Mesendoderm (in vitro differentiated cells): ENCODE measurements at regions not wholly inside any gene's neighbourhood (a gene's known extent, or its start where the extent isn't known, plus 50 kb on each side); places are given as distances from the start of the nearest gene placed in this dataset.
A peak's percentile ranks its signal among the peaks of the same experiment; 100 is the strongest.

Source experiments
- DNase-seq: peaks from one replicate; pipeline ENCODE4 v3.0.0; 2013
- H2AK5ac ChIP-seq: 2 replicates; pipeline ENCODE4 v1.6.1; 2013; ENCODE audit warnings: low read length, inconsistent platforms
- H2BK120ac ChIP-seq: 2 replicates; pipeline ENCODE4 v1.6.1; 2013; ENCODE audit warnings: low read depth, mild to moderate bottlenecking, low read length, moderate library complexity, mixed read lengths
- H2BK15ac ChIP-seq: replicated peaks from 2 replicates; pipeline ENCODE4 v1.6.1; 2013; ENCODE audit warnings: low read depth, mild to moderate bottlenecking, moderate library complexity
- H2BK5ac ChIP-seq: 2 replicates; pipeline ENCODE4 v1.6.1; 2013; ENCODE audit warnings: low read length, inconsistent platforms
- H3K18ac ChIP-seq: 2 replicates; pipeline ENCODE4 v1.6.1; 2013; ENCODE audit warnings: mild to moderate bottlenecking, low read length, mixed read lengths
- H3K23ac ChIP-seq: one replicate; pipeline ENCODE4 v1.6.1; 2013; ENCODE audit warnings: low read length
- H3K27ac ChIP-seq: 2 replicates; pipeline ENCODE4 v1.5.1; 2013; ENCODE audit warnings: low read depth, mild to moderate bottlenecking, inconsistent platforms, low read length, moderate library complexity
- H3K27me3 ChIP-seq: 2 replicates; pipeline ENCODE4 v1.6.1; 2013; ENCODE audit warnings: low read length, control low read depth, mild to moderate bottlenecking, inconsistent platforms; ENCODE audit not compliant: insufficient read depth, poor library complexity
- H3K36me3 ChIP-seq: 2 replicates; pipeline ENCODE4 v1.6.1; 2013; ENCODE audit warnings: low read length, inconsistent platforms; ENCODE audit not compliant: control insufficient read depth, insufficient read depth
- H3K4ac ChIP-seq: one replicate; pipeline ENCODE4 v1.6.1; 2013; ENCODE audit warnings: low read depth, mild to moderate bottlenecking, low read length, moderate library complexity
- H3K4me1 ChIP-seq: 2 replicates; pipeline ENCODE4 v1.6.1; 2013; ENCODE audit warnings: low read depth, low read length, inconsistent platforms; ENCODE audit not compliant: control insufficient read depth
- H3K4me2 ChIP-seq: 2 replicates; pipeline ENCODE4 v1.6.1; 2013; ENCODE audit warnings: low read length
- H3K4me3 ChIP-seq: 2 replicates; pipeline ENCODE4 v1.5.1; 2013; ENCODE audit warnings: mild to moderate bottlenecking, low read length
- H3K56ac ChIP-seq: one replicate; pipeline ENCODE4 v1.6.1; 2013; ENCODE audit warnings: low read length
- H3K79me1 ChIP-seq: 2 replicates; pipeline ENCODE4 v1.6.1; 2013; ENCODE audit warnings: low read length, inconsistent platforms
- H3K79me2 ChIP-seq: 2 replicates; pipeline ENCODE4 v1.6.1; 2013; ENCODE audit warnings: mild to moderate bottlenecking, low read length; ENCODE audit not compliant: control insufficient read depth, insufficient read depth
- H3K9ac ChIP-seq: 2 replicates; pipeline ENCODE4 v1.6.1; 2013; ENCODE audit warnings: low read length, inconsistent platforms
- H4K5ac ChIP-seq: one replicate; pipeline ENCODE4 v1.6.1; 2013; ENCODE audit warnings: low read length
- H4K8ac ChIP-seq: one replicate; pipeline ENCODE4 v1.6.1; 2013; ENCODE audit warnings: low read depth, mild to moderate bottlenecking, control low read depth, low read length, moderate library complexity
- WGBS: extraction: QIAGEN DNeasy Blood & Tissue Kit; methylation state at CpG from one replicate; pipeline ENCODE4 v1.1.7; 2013; ENCODE audit warnings: low lambda C conversion rate, missing lambda C conversion rate; ENCODE audit not compliant: insufficient coverage; ENCODE audit errors: extremely low coverage; 5-methylcytosine and 5-hydroxymethylcytosine counted together

DNA sequence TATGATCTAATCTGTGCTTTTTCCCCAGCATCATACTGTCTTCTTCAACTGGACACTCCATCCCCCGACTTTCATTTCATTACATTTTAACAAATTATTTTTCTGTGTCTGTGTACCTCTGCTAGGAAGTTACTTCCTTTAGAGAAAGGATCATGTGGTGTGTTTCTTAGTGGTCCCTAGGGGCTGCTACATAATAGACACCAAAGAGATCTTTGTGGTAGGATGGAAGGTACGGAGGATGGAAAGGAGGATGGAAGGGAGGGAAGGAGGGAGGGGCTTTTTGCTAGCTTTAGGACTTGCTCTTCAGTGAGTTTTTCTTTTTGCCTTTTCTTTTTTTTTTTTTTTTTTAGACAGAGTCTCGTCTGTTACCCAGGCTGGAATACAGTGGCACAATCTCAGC lies 95.7 kb downstream of the TNFAIP3 start:
- Histone ChIP-seq H3K36me3 (no peaks in the 10 kb centered on the region), H3K9ac (no peak overlapping the region), H4K8ac (no peak overlapping the region), H3K79me2 (no peaks in the 10 kb centered on the region), H3K4ac (no peak overlapping the region), H2AK5ac (no peak overlapping the region), H3K23ac (no peak overlapping the region), H3K4me2 (no peak overlapping the region), H3K79me1 (no peaks in the 10 kb centered on the region), H3K4me1 (no peaks in the 10 kb centered on the region), H3K27me3 (no peaks in the 10 kb centered on the region), H3K4me3 (no peak overlapping the region), H3K27ac (no peak overlapping the region), H3K56ac (no peak overlapping the region), H4K5ac (no peak overlapping the region), H2BK15ac (no peak overlapping the region), H2BK120ac (no peak overlapping the region), H3K18ac (no peak overlapping the region), H2BK5ac (no peak overlapping the region)
- WGBS, result 100% methylated on average over 1 of the region's 3 CpGs
- DNase-seq, result no peak

GRCh38 chr6:137964876-137965275 lies 97.8 kb downstream of the TNFAIP3 start:
- no peak overlapping the region for H3K4ac ChIP-seq
- H3K4me3 ChIP-seq, result no peak overlapping the region
- no peak overlapping the region for H3K27ac ChIP-seq
- no peak overlapping the region for H3K23ac ChIP-seq
- H3K9ac ChIP-seq, result no peak overlapping the region
- H3K79me1 ChIP-seq, result no peaks in the 10 kb centered on the region
- H3K18ac ChIP-seq, result no peak overlapping the region
- H3K4me2 ChIP-seq, result no peak overlapping the region
- no peak for DNase-seq
- H4K8ac ChIP-seq, result no peak overlapping the region
- no peaks in the 10 kb centered on the region for H3K27me3 ChIP-seq
- H2BK15ac ChIP-seq, result no peak overlapping the region
- no peaks in the 10 kb centered on the region for H3K36me3 ChIP-seq
- no peak overlapping the region for H2BK5ac ChIP-seq
- H3K56ac ChIP-seq, result no peak overlapping the region
- no peak overlapping the region for H4K5ac ChIP-seq
- no peaks in the 10 kb centered on the region for H3K4me1 ChIP-seq
- WGBS, result no CpG with 5 or more reads among the region's 4 CpGs
- no peak overlapping the region for H2BK120ac ChIP-seq
- no peak overlapping the region for H2AK5ac ChIP-seq
- H3K79me2 ChIP-seq, result no peaks in the 10 kb centered on the region

GRCh38 chr6:137967689-137968454 lies 100.8 kb downstream of the TNFAIP3 start:
- no peak overlapping the region for H3K27ac ChIP-seq
- no peak overlapping the region for H2AK5ac ChIP-seq
- no peak for DNase-seq
- no peak overlapping the region for H3K18ac ChIP-seq
- H2BK120ac ChIP-seq, result no peak overlapping the region
- no peak overlapping the region for H3K56ac ChIP-seq
- H3K23ac ChIP-seq, result no peak overlapping the region
- no peak overlapping the region for H2BK15ac ChIP-seq
- no peak overlapping the region for H2BK5ac ChIP-seq
- H4K5ac ChIP-seq, result no peak overlapping the region
- no peaks in the 10 kb centered on the region for H3K27me3 ChIP-seq
- H3K4ac ChIP-seq, result no peak overlapping the region
- no peak overlapping the region for H3K9ac ChIP-seq
- no peaks in the 10 kb centered on the region for H3K36me3 ChIP-seq
- no peak overlapping the region for H4K8ac ChIP-seq
- WGBS, result no CpG with 5 or more reads among the region's 5 CpGs
- H3K4me3 ChIP-seq, result no peak overlapping the region
- H3K4me1 ChIP-seq, result no peaks in the 10 kb centered on the region
- no peaks in the 10 kb centered on the region for H3K79me2 ChIP-seq
- no peak overlapping the region for H3K4me2 ChIP-seq
- H3K79me1 ChIP-seq, result no peaks in the 10 kb centered on the region

GRCh38 chr6:137968455-137968804 lies 101.4 kb downstream of the TNFAIP3 start:
- no peak overlapping the region for H3K4ac ChIP-seq
- no peak overlapping the region for H2BK5ac ChIP-seq
- DNase-seq, result no peak
- no peak overlapping the region for H4K8ac ChIP-seq
- no peak overlapping the region for H3K4me3 ChIP-seq
- no peaks in the 10 kb centered on the region for H3K36me3 ChIP-seq
- no peaks in the 10 kb centered on the region for H3K27me3 ChIP-seq
- H2BK120ac ChIP-seq, result no peak overlapping the region
- no peak overlapping the region for H3K27ac ChIP-seq
- no peak overlapping the region for H3K18ac ChIP-seq
- H3K79me1 ChIP-seq, result no peaks in the 10 kb centered on the region
- H3K79me2 ChIP-seq, result no peaks in the 10 kb centered on the region
- H3K4me1 ChIP-seq, result no peaks in the 10 kb centered on the region
- no peak overlapping the region for H3K23ac ChIP-seq
- H2AK5ac ChIP-seq, result no peak overlapping the region
- no peak overlapping the region for H3K9ac ChIP-seq
- H3K4me2 ChIP-seq, result no peak overlapping the region
- H2BK15ac ChIP-seq, result no peak overlapping the region
- no peak overlapping the region for H4K5ac ChIP-seq
- no peak overlapping the region for H3K56ac ChIP-seq
- WGBS, result no CpG with 5 or more reads among the region's 5 CpGs

DNA sequence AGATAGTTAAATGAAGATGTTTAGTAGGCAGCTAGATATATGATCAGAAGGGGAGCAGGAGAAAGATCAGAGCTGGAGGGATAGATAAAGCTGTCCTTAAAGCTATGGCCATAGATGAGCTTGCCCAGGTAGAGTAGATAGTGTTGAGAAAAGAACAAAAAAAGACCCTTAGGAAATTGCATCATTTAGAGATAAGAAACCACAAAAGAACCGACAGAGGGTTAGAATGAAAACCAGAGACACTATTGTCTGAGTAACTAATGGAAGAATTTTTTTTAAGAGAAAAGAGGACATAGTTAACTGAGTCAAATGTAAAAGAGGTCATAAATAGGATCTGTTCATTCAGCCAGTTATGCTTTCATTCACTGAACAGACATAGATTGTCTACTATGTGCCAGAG lies 101.8 kb downstream of the TNFAIP3 start:
- H3K27ac ChIP-seq, result no peak overlapping the region
- H3K4ac ChIP-seq, result no peak overlapping the region
- H3K18ac ChIP-seq, result no peak overlapping the region
- H3K56ac ChIP-seq, result no peak overlapping the region
- H3K23ac ChIP-seq, result no peak overlapping the region
- no peak overlapping the region for H3K4me3 ChIP-seq
- no peaks in the 10 kb centered on the region for H3K4me1 ChIP-seq
- H3K36me3 ChIP-seq, result no peaks in the 10 kb centered on the region
- DNase-seq, result peak; percentile 11
- no peak overlapping the region for H4K8ac ChIP-seq
- H2BK5ac ChIP-seq, result no peak overlapping the region
- H3K27me3 ChIP-seq, result no peaks in the 10 kb centered on the region
- H2AK5ac ChIP-seq, result no peak overlapping the region
- H2BK120ac ChIP-seq, result no peak overlapping the region
- no peak overlapping the region for H2BK15ac ChIP-seq
- no peak overlapping the region for H3K4me2 ChIP-seq
- no CpG with 5 or more reads among the region's 1 CpG for WGBS
- H3K9ac ChIP-seq, result no peak overlapping the region
- H3K79me2 ChIP-seq, result no peaks in the 10 kb centered on the region
- H4K5ac ChIP-seq, result no peak overlapping the region
- H3K79me1 ChIP-seq, result no peaks in the 10 kb centered on the region

DNA sequence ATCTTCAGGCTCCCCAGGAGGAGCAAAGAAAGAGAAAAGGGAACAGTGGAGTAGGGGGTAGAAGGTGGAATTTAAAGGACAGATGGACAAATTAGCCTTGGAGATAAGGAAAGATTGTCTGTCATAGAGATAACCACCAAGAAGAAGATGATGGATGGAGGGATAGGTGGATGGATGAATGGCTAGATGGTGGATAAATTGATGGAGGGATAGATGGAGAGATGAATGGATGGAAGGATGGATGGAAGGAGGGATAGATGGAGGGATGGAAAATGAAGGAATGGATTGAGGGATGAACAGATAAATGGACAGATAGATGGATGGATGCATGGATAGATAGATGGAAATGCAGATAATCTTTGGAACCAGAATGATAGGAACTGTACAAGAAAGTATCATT lies 102.8 kb downstream of the TNFAIP3 start:
- H3K4ac ChIP-seq, result no peak overlapping the region
- H2BK5ac ChIP-seq, result no peak overlapping the region
- no peaks in the 10 kb centered on the region for H3K4me1 ChIP-seq
- no peaks in the 10 kb centered on the region for H3K79me1 ChIP-seq
- no peak overlapping the region for H2AK5ac ChIP-seq
- H3K79me2 ChIP-seq, result no peaks in the 10 kb centered on the region
- H3K4me3 ChIP-seq, result no peak overlapping the region
- H2BK120ac ChIP-seq, result no peak overlapping the region
- no peak overlapping the region for H3K27ac ChIP-seq
- no peak overlapping the region for H4K8ac ChIP-seq
- H3K23ac ChIP-seq, result no peak overlapping the region
- H3K36me3 ChIP-seq, result no peaks in the 10 kb centered on the region
- no peaks in the 10 kb centered on the region for H3K27me3 ChIP-seq
- no peak overlapping the region for H3K4me2 ChIP-seq
- H4K5ac ChIP-seq, result no peak overlapping the region
- H3K56ac ChIP-seq, result no peak overlapping the region
- no peak overlapping the region for H3K18ac ChIP-seq
- H2BK15ac ChIP-seq, result no peak overlapping the region
- H3K9ac ChIP-seq, result no peak overlapping the region
- no peak for DNase-seq
